Upper lobe of right lung (tissue), 1 donor: ENCODE measurements at regions not wholly inside any gene's neighbourhood (a gene's known extent, or its start where the extent isn't known, plus 50 kb on each side); places are given as distances from the start of the nearest gene placed in this dataset.

Experiments
- ATAC-seq: fragments of 200-7000 bp; cut with Tn5 transposase; one replicate; pipeline ENCODE4 v1.9.1; 2020; ENCODE audit warnings: mild to moderate bottlenecking, moderate library complexity
- DNase-seq: peaks from one replicate; pipeline ENCODE4 v3.0.0-alpha.2; 2020
- H3K27ac ChIP-seq: fragments of 200-600 bp; one replicate; pipeline ENCODE4 v1.8.0; 2022
- H3K27me3 ChIP-seq: fragments of 200-600 bp; one replicate; pipeline ENCODE4 v1.8.0; 2022; ENCODE audit warnings: mild to moderate bottlenecking
- H3K36me3 ChIP-seq: fragments of 200-600 bp; one replicate; pipeline ENCODE4 v1.8.0; 2022
- H3K4me1 ChIP-seq: fragments of 200-600 bp; one replicate; pipeline ENCODE4 v1.8.0; 2022
- H3K4me3 ChIP-seq: fragments of 200-600 bp; one replicate; pipeline ENCODE4 v1.8.0; 2022; ENCODE audit warnings: mild to moderate bottlenecking
- H3K9me3 ChIP-seq: fragments of 200-600 bp; one replicate; pipeline ENCODE4 v1.8.0; 2022
- intact Hi-C: fragments of 100-400 bp; cut with DNase I; formaldehyde crosslinking; loops from one replicate; pipeline ENCODE4 v1.11.0; 2022
- TF ChIP-seq, protein P1 (sequence below): fragments of 200-600 bp; IDR thresholded peaks from one replicate; pipeline ENCODE4 v1.8.0; 2022; ENCODE audit warnings: antibody characterized with exemption
- donor health status: DM: no; HTN: yes; CAD: no; lungs with severe emphysema.

- TF ChIP-seq, protein P1, sequence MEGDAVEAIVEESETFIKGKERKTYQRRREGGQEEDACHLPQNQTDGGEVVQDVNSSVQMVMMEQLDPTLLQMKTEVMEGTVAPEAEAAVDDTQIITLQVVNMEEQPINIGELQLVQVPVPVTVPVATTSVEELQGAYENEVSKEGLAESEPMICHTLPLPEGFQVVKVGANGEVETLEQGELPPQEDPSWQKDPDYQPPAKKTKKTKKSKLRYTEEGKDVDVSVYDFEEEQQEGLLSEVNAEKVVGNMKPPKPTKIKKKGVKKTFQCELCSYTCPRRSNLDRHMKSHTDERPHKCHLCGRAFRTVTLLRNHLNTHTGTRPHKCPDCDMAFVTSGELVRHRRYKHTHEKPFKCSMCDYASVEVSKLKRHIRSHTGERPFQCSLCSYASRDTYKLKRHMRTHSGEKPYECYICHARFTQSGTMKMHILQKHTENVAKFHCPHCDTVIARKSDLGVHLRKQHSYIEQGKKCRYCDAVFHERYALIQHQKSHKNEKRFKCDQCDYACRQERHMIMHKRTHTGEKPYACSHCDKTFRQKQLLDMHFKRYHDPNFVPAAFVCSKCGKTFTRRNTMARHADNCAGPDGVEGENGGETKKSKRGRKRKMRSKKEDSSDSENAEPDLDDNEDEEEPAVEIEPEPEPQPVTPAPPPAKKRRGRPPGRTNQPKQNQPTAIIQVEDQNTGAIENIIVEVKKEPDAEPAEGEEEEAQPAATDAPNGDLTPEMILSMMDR: no peak
- intact Hi-C loops: no loop called here
- no peaks in the 10 kb centered on the region for H3K9me3 ChIP-seq
- no peaks in the 10 kb centered on the region for H3K27me3 ChIP-seq
- no peak for ATAC-seq
- no peak overlapping the region for H3K4me3 ChIP-seq
- H3K4me1 ChIP-seq: no peaks in the 10 kb centered on the region
- H3K27ac ChIP-seq: no peak overlapping the region
- DNase-seq: no peak
- H3K36me3 ChIP-seq: no peaks in the 10 kb centered on the region
These were observed 237.3 kb downstream of the C7orf25 start for GRCh38 chr7:42674541-42674940.

DNA sequence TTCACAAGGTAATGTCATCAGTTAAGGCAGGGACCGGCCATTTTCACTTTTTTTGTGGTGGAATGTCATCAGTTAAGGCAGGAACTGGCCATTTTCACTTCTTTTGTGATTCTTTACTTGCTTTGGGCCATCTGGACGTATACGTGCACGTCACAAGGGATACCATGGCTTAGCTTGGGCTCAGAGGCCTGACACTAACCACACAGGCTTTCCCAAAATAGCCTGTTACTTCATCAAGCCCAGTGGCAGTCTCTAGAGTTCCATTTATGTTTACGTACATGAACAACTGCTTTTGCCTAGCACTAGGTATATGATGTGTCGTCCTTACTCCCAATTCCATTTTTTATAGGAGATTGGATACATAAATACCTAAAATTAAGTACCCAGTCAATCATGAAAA lies 237.9 kb downstream of the C7orf25 start:
- no peaks in the 10 kb centered on the region for H3K9me3 ChIP-seq
- no peak overlapping the region for H3K4me3 ChIP-seq
- DNase-seq (no peak), ATAC-seq (no peak)
- TF ChIP-seq, protein P1: no peak
- intact Hi-C loops: no loop called here
- no peaks in the 10 kb centered on the region for H3K27me3 ChIP-seq
- H3K4me1 ChIP-seq: no peaks in the 10 kb centered on the region
- H3K27ac ChIP-seq: no peak overlapping the region
- no peaks in the 10 kb centered on the region for H3K36me3 ChIP-seq

DNA sequence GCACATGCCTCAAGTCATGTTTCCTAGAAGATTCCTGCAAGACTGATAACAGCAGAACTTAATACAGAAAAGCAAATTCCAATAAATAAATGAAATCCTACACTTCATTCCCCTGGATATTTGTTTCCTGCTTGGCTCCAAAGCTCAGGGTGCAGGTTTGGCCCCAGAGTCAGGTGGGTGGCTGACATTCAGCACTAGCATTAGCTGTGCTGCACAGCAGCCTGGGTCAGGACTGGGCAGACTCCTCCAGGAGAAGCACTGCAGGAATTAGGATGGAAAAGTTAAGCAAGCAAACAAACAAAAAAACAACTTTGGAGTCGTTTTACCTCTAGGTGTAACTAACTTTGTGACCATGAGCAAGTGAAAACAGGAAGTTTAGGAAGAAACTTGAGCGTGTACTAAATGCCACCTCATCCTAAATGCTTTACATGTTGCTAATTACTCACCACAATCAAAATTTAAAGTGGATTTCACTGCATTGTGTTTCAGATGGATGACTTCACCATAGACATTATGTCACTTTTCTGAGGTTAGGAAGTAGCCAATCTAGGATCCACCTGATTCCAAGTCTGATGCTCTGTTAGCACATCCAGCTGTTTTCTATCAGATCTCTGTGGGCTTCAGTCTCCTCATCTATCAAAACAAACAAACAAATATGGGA lies 239.4 kb downstream of the C7orf25 start:
- peaks cover under 1% of the 10 kb centered on the region for H3K9me3 ChIP-seq
- no peak overlapping the region for H3K27ac ChIP-seq
- H3K27me3 ChIP-seq: no peaks in the 10 kb centered on the region
- no peak overlapping the region for H3K4me3 ChIP-seq
- H3K4me1 ChIP-seq: no peaks in the 10 kb centered on the region
- ATAC-seq: no peak
- intact Hi-C loops: no loop called here
- no peaks in the 10 kb centered on the region for H3K36me3 ChIP-seq
- DNase-seq: no peak
- TF ChIP-seq, protein P1: no peak

- intact Hi-C loops: no loop called here
- no peak for ATAC-seq
- Histone ChIP-seq H3K9me3 (peaks cover 9% of the 10 kb centered on the region), H3K27me3 (no peaks in the 10 kb centered on the region), H3K4me1 (no peaks in the 10 kb centered on the region), H3K27ac (no peak overlapping the region), H3K36me3 (no peaks in the 10 kb centered on the region), H3K4me3 (no peak overlapping the region)
- TF ChIP-seq, protein P1: no peak
- DNase-seq: no peak
These were observed 240.2 kb downstream of the C7orf25 start for GRCh38 chr7:42671627-42672026.

DNA sequence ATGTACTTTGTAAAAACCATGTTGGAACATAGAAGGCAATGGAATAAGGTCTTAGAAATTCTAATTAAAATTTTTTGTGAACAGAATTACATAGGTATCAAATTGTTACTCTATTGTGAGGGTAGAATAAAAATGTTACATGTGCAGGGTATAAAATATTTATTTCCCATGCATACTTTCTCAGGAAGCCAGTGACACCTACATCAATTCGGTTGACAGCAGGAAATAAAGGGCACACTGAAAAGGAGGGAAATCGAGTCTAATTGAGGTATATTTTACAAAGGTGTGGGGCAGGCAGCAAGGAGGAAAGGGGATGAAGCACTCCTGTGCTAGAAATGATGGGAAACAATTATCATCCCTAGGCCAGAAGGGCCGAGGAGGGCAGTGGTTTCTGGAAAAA lies 244.9 kb downstream of the C7orf25 start:
- Histone ChIP-seq H3K4me3 (no peak overlapping the region), H3K27ac (no peak overlapping the region), H3K27me3 (no peaks in the 10 kb centered on the region), H3K4me1 (no peaks in the 10 kb centered on the region), H3K9me3 (peaks cover 10% of the 10 kb centered on the region), H3K36me3 (no peaks in the 10 kb centered on the region)
- intact Hi-C loops: no loop called here
- TF ChIP-seq, protein P1: no peak
- DNase-seq (no peak), ATAC-seq (no peak)

- Histone ChIP-seq H3K27ac (no peak overlapping the region), H3K4me1 (no peaks in the 10 kb centered on the region), H3K27me3 (no peaks in the 10 kb centered on the region), H3K4me3 (no peak overlapping the region), H3K9me3 (peaks cover 10% of the 10 kb centered on the region), H3K36me3 (no peaks in the 10 kb centered on the region)
- intact Hi-C loops: no loop called here
- TF ChIP-seq, protein P1: no peak
- DNase-seq (no peak), ATAC-seq (no peak)
These were observed 249.0 kb downstream of the C7orf25 start for GRCh38 chr7:42662862-42663261.
